Ovary (tissue), 3 donors: ENCODE measurements at regions not wholly inside any gene's neighbourhood (a gene's known extent, or its start where the extent isn't known, plus 50 kb on each side); places are given as distances from the start of the nearest gene placed in this dataset.

Experiments
- EP300 ChIP-seq: sonication (generic); formaldehyde crosslinking; IDR thresholded peaks from one replicate; pipeline ENCODE4 v1.6.1; 2017; ENCODE audit warnings: antibody characterized with exemption
- TF ChIP-seq, protein P1 (sequence below), 3 donors: fragments of 450-650 bp in 2 of 3; fragments of 200-600 bp in 1 of 3; IDR thresholded peaks; one replicate each; pipeline versions ENCODE4 v1.5.1 to v1.8.0; 2016 to 2022; ENCODE audit warnings: antibody characterized with exemption in 3 of 3, mild to moderate bottlenecking in 1 of 3
- donor health status: DM: no; HTN: no; CAD: no.

DNA sequence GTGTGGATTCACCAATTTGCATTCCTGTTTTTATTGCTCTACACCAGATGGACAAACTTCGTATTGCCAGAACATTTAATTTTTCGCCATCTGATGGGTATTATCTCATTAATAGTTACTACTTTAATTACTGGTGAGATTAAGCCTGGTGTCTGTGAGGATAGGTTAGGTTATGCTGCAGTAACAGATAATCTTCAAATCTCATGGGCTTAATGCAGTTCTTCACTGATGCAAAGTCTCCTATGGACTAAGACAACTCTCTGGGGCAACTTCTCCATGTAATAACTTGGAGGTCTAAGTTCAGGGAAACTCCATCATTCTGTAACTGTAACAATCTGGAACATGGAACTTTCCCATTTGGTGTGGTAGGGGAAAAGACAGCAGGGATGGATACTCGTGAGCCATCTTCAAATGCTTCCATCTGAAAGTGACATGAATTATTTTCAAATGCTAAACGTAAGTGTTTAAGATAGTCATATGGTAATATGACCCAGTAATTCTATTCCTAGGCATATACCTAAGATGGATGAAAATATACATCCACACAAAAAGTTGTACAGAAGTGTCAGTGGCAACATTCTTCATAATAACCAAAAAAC, 111.6 kb downstream of the LEPR start:
- TF ChIP-seq, protein P1, sequence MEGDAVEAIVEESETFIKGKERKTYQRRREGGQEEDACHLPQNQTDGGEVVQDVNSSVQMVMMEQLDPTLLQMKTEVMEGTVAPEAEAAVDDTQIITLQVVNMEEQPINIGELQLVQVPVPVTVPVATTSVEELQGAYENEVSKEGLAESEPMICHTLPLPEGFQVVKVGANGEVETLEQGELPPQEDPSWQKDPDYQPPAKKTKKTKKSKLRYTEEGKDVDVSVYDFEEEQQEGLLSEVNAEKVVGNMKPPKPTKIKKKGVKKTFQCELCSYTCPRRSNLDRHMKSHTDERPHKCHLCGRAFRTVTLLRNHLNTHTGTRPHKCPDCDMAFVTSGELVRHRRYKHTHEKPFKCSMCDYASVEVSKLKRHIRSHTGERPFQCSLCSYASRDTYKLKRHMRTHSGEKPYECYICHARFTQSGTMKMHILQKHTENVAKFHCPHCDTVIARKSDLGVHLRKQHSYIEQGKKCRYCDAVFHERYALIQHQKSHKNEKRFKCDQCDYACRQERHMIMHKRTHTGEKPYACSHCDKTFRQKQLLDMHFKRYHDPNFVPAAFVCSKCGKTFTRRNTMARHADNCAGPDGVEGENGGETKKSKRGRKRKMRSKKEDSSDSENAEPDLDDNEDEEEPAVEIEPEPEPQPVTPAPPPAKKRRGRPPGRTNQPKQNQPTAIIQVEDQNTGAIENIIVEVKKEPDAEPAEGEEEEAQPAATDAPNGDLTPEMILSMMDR (IDR thresholded peaks at IDR 0.05) = no peak
- no peak for TF ChIP-seq EP300
